Stomach smooth muscle (tissue), 2 donors: ENCODE measurements at regions not wholly inside any gene's neighbourhood (a gene's known extent, or its start where the extent isn't known, plus 50 kb on each side); places are given as distances from the start of the nearest gene placed in this dataset.
A peak's percentile ranks its signal among the peaks of the same experiment; 100 is the strongest.
"Not testable (repeated sequence)": the region's sequence is repeated elsewhere in the genome, so short reads cannot be mapped to it uniquely, and the experiment has no call there.

ENCODE experiments used
- H3K27ac ChIP-seq: one replicate; pipeline ENCODE4 v1.7.0; 2013; ENCODE audit warnings: mild to moderate bottlenecking, low read length, inconsistent platforms
- H3K27me3 ChIP-seq, 2 donors: one replicate each; pipeline ENCODE4 v1.7.0; 2013; ENCODE audit warnings: low read length in 2 of 2; ENCODE audit not compliant: insufficient read depth in 2 of 2, control insufficient read depth in 1 of 2
- H3K36me3 ChIP-seq, 2 donors: one replicate each; pipeline ENCODE4 v1.7.0; 2013; ENCODE audit warnings: low read length in 2 of 2; ENCODE audit not compliant: control insufficient read depth in 2 of 2, insufficient read depth in 2 of 2
- H3K4me1 ChIP-seq: one replicate; pipeline ENCODE4 v1.7.0; 2013; ENCODE audit warnings: low read length; ENCODE audit not compliant: control insufficient read depth, insufficient read depth
- H3K4me3 ChIP-seq, 2 donors: one replicate each; pipeline ENCODE4 v1.7.0; 2013; ENCODE audit warnings: low read length in 2 of 2
- H3K9ac ChIP-seq, 2 donors: one replicate each; pipeline ENCODE4 v1.7.0; 2013; ENCODE audit warnings: low read length in 2 of 2, mild to moderate bottlenecking in 1 of 2
- H3K9me3 ChIP-seq, 2 donors: one replicate each; pipeline ENCODE4 v1.7.0; 2013; ENCODE audit warnings: low read length in 2 of 2; ENCODE audit not compliant: control insufficient read depth in 2 of 2
- donor health status: healthy.
- donor health status: Pancreatic carcinoma.

DNA sequence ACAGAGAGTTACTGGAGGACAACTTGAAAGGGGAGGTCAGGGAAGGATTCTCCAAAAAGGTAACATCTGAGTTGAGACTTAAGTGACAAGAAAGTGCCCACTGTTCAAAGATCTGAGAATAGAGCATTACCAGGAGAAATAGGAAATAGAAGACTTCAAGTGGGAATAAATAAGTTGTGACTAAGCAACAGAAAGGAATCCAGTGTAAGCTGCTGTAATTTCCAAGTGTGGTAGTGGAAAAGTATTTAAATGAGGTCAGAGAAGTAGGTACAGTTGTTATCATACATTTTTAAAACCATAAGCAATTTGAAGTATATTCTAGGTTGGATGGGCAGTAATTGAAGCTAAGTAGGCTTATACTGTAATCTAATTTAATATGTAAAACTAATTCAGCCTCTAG lies 211.9 kb downstream of the FBXO8 start:
- Histone ChIP-seq H3K27ac (no peak overlapping the region), H3K4me3 (no peak overlapping the region), H3K36me3 (no peaks in the 10 kb centered on the region), H3K4me1 (peaks cover 15% of the 10 kb centered on the region), H3K9me3 (no peaks in the 10 kb centered on the region), H3K9ac (no peak overlapping the region), H3K27me3 (no peaks in the 10 kb centered on the region)

DNA sequence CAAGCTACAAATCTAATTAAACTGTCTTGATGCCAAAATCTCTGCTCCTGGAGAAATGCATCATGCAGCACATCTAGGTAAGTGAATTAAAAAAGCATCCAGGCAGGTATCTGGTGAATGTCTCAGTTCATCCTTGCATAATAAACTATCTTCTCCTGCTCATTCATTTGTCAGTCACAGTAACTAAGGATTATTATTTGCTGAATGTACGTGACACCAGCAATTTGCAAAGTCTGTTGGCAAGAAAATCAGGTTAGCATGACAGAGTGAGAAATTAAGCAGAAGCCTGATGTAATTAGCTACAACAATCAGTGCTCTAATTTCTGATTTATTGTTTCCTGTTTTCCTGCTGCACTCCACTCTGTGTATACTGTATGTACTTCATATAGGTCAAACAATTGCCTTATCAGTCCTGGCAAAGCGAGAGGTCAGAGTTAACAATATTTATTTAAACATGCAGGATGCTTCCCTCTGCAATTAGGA lies 213.6 kb downstream of the FBXO8 start:
- H3K27ac ChIP-seq, result no peak overlapping the region
- no peak overlapping the region for H3K4me3 ChIP-seq
- H3K36me3 ChIP-seq, result no peaks in the 10 kb centered on the region
- H3K27me3 ChIP-seq, result no peaks in the 10 kb centered on the region
- H3K4me1 ChIP-seq, result peaks cover 15% of the 10 kb centered on the region
- H3K9me3 ChIP-seq, result no peaks in the 10 kb centered on the region
- no peak overlapping the region for H3K9ac ChIP-seq

DNA sequence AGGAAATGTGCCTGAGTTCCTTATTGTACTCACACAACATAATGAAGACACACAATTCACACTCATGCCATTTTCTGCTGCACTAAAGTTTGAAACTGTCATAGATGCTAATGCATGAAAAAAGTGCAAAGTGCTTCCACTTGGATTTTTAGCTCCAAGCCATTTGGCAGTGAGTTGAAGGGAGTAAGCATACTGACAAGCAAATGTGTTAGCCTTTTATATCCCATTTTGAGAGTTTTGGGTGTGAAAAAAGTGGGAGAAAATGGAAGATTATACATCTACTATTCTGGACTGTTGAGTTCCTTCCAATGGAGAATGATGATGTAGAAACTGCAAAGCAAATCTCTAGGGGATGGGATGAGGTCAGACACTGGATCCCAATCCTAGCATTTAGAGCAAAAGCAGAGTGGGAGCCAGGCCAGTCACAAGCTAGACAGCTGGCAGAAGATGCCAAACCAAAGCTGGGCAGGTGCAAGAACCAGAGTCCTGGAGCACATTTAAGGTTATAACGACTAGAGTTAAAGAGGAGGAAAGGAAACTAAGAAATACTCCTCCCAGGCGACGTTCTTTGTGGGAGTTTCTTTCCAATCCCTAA lies 216.8 kb downstream of the FBXO8 start:
- H3K4me1 ChIP-seq, result peaks cover 15% of the 10 kb centered on the region
- H3K9ac ChIP-seq, result no peak overlapping the region
- H3K36me3 ChIP-seq, result no peaks in the 10 kb centered on the region
- H3K4me3 ChIP-seq, result no peak overlapping the region
- no peaks in the 10 kb centered on the region for H3K27me3 ChIP-seq
- peaks cover 0 to 6% of the 10 kb centered on the region in 2 donors for H3K9me3 ChIP-seq
- H3K27ac ChIP-seq, result no peak overlapping the region

DNA sequence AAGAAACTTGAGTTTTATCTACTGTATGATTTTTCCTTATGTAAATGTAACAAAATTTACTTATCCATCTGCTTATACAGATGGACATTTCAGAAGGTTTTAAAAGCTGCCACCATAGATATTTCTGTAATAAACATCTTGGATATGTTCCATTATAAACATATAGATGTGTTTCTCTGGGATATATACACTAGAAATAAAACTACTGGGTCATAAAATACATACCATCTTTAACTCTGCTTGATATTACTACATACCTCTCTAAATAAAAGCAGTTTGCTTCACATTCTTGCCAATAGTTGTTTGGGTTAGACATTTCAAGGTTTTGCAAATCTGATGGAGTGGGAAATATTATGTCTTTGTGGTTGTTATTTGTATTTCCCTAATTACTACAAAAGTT lies 220.6 kb downstream of the FBXO8 start:
- Histone ChIP-seq H3K27ac (no peak overlapping the region), H3K9ac (no peak overlapping the region), H3K36me3 (no peaks in the 10 kb centered on the region), H3K9me3 (peaks cover 5 to 15% of the 10 kb centered on the region in 2 donors), H3K27me3 (no peaks in the 10 kb centered on the region), H3K4me3 (no peak overlapping the region), H3K4me1 (peaks cover 2% of the 10 kb centered on the region)

DNA sequence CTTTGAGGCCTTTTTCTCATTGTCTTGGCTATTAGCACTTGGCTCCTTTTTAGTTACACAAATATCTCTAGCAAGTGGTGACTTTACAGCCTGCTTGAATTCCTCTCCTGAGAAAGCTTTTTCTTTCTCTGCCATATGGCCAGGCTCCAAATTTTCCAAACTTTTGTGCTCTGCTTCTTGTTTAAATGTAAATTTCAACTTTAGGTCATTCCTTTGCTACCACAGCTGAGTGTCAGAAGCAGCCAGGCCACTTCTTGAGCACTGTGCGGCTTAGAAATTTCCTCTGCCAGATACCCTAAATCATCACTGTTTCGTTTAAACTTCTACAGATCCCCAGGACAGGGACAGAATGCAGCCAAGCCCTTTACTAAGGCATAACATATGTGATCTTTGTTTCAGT lies 222.4 kb downstream of the FBXO8 start:
- Histone ChIP-seq H3K27ac (no peak overlapping the region), H3K9ac (no peak overlapping the region), H3K4me3 (peak overlapping the region in 1 of 2 donors; percentile 20), H3K4me1 (no peaks in the 10 kb centered on the region), H3K36me3 (no peaks in the 10 kb centered on the region), H3K9me3 (peaks cover 5 to 15% of the 10 kb centered on the region in 2 donors), H3K27me3 (no peaks in the 10 kb centered on the region)

DNA sequence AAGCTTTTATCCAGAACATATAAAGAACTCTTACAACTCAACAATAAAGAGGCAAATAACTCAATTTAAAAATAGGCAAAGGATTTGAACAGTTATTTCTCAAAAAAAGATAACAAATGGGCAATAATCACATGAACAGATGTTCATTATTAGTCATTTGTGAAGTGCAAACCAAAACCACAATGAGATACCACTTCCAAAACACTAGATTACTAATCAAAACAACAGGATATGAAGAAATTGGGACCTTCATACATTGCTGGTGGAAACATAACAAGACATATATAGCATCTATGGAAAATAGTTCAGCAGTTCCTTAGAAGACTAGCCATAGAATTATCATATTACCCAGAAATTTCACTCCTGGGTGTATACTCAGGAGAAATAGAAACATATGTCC lies 224.6 kb downstream of the FBXO8 start:
- Histone ChIP-seq H3K4me3 (no peak overlapping the region), H3K4me1 (no peaks in the 10 kb centered on the region), H3K9ac (no peak overlapping the region), H3K27me3 (no peaks in the 10 kb centered on the region), H3K27ac (no peak overlapping the region), H3K9me3 (peaks cover 5 to 15% of the 10 kb centered on the region in 2 donors), H3K36me3 (no peaks in the 10 kb centered on the region)

DNA sequence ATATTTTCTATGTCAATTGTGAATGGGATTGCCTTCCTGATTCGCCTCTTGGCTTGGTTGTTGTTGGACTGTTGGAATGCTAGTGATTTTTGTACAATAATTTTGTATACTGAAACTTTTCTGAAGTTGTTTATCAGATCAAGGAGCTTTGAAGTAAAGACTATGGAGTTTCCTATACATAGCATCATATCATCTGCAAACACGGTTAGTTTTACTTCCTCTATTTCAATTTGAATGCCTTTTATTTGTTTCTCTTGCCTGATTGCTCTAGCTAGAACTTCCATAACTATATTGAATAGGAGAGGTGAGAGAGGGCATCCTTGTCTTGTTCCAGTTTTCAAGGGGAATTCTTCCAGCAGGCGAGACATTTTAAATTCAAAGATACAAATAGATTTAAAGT lies 226.5 kb downstream of the FBXO8 start:
- Histone ChIP-seq H3K4me3 (no peak overlapping the region), H3K4me1 (no peaks in the 10 kb centered on the region), H3K36me3 (no peaks in the 10 kb centered on the region), H3K9me3 (peaks cover 5 to 12% of the 10 kb centered on the region in 2 donors), H3K9ac (no peak overlapping the region), H3K27ac (no peak overlapping the region), H3K27me3 (no peaks in the 10 kb centered on the region)

DNA sequence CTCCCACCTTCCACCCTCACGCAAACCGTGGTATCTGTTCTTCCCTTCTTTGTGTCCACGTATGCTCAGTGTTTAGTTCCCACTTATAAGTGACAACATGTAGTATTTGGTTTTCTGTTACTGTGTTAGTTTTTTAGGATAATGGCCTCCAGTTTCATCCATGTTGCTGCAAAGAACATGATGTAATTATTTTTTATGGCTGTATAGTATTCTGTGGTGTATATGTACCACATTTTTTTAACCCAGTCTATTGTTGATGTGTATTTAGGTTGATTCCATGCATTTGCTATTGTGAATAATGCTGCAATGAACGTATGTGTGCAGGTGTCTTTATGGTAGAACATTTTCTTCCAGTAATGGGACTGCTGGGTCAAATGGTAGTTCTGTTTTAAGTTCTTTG lies 228.1 kb downstream of the FBXO8 start:
- H3K9me3 ChIP-seq, result no peaks in the 10 kb centered on the region
- H3K4me1 ChIP-seq, result no peaks in the 10 kb centered on the region
- no peak overlapping the region for H3K27ac ChIP-seq
- H3K4me3 ChIP-seq, result no peak overlapping the region
- no peaks in the 10 kb centered on the region for H3K36me3 ChIP-seq
- H3K9ac ChIP-seq, result no peak overlapping the region
- no peaks in the 10 kb centered on the region for H3K27me3 ChIP-seq

DNA sequence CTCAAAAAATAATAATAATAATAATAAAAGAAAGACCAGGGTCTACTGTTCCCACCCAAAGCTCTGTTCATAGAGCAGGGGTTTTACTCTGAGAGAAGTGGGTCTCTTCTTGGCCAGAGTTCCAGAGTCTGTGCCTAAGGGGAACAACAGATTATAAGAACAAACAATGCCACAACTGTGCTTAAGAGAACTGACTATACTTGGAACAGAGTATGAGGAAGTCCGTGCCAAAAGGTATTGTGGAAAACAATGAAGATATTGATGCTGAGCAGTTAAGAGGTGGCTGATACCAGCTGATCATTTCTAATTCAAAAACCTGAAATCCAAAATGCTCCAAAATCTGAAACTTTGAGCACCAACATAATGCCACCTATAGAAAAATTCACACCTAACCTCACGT lies 229.6 kb downstream of the FBXO8 start:
- Histone ChIP-seq H3K4me3 (no peak overlapping the region), H3K36me3 (no peaks in the 10 kb centered on the region), H3K27me3 (no peaks in the 10 kb centered on the region), H3K27ac (no peak overlapping the region), H3K9me3 (no peaks in the 10 kb centered on the region), H3K9ac (no peak overlapping the region), H3K4me1 (no peaks in the 10 kb centered on the region)

DNA sequence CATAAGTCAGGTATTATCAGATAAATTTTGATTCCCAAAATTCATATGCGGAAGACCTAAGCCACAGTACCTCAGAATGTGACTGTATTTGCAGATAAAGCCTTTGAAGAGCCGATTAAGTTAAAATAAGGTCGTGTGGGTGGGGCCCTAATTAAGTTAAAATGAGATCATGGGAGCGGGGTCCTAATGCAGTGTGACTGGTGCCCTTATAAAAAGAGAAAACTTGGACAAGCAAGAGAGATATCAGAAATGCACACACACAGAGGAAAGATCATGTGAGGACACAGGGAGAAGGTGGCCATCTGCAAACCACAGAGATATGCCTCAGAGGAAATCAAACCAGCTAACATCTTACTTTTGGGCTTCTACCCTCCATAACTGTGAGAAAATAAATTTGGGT lies 236.1 kb downstream of the FBXO8 start:
- Histone ChIP-seq H3K27me3 (no peaks in the 10 kb centered on the region), H3K9me3 (no peaks in the 10 kb centered on the region), H3K4me3 (no peak overlapping the region), H3K36me3 (no peaks in the 10 kb centered on the region), H3K9ac (no peak overlapping the region), H3K4me1 (no peaks in the 10 kb centered on the region), H3K27ac (no peak overlapping the region)

DNA sequence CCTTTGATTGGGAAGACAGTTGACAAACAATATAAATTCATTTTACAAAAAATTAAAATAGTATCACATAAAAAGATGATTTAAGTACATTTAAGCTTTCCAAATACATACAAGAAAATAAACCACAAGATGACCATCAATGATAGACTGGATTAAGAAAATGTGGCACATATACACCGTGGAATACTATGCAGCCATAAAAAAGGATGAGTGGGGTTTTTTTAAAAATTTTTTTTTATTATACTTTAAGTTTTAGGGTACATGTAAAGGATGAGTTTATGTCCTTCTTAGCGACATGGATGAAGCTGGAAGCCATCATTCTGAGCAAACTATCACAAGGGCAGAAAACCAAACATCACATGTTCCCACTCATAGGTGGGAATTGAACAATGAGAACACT lies 237.6 kb downstream of the FBXO8 start:
- H3K27me3 ChIP-seq, H3K9me3 ChIP-seq, H3K9ac ChIP-seq, H3K36me3 ChIP-seq, H3K4me3 ChIP-seq, H3K27ac ChIP-seq, H3K4me1 ChIP-seq: not testable (repeated sequence)
